Stimulated activated CD4-positive, alpha-beta T cell treated with anti-CD3 and anti-CD28 coated beads, TNF-alpha, amount 100 ng/mL, for 1 hour (primary cell): ENCODE measurements at regions not wholly inside any gene's neighbourhood (a gene's known extent, or its start where the extent isn't known, plus 50 kb on each side); places are given as distances from the start of the nearest gene placed in this dataset.

Experiments used
- DNase-seq, 3 donors: peaks; one replicate each; pipeline ENCODE4 v3.0.0-alpha.2; 2020; ENCODE audit warnings: low read depth in 3 of 3, low spot score in 1 of 3

DNA sequence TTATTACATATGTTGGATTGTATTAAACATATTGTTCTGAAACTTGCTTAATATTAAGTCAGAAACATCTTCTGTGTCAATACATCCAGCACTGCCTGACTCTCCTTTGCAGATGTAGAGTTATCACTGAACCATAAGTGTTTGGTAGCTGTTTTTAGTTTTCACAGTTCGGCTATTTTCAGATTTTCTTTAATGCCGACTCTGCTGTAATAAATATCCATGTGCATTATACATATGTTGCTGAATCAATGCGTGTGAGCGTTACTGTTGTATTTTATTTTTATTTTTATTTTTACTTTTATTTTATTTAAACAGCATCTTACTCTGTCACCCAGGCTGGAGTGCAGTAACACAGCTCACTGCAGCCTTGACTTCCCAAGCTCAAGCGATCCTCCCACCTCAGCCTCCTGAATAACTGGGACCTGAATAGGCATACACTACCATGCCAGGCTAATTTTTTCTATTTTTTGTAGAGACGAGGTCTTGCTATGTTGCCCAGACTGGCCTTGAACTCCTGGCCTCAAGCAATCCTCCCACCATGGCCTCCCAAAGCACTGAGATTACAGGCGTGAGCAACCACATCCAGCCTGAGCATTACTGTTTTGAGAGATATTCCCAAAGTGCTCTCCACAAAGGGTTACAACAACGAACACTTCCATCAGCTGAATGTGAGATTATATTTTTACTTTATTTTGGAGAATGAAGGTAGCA is 50.7 kb upstream of the NOCT start:
- no peak for DNase-seq

GRCh38 chr4:138963412-138963811 is 52.2 kb upstream of the NOCT start:
- DNase-seq, result no peak

DNA sequence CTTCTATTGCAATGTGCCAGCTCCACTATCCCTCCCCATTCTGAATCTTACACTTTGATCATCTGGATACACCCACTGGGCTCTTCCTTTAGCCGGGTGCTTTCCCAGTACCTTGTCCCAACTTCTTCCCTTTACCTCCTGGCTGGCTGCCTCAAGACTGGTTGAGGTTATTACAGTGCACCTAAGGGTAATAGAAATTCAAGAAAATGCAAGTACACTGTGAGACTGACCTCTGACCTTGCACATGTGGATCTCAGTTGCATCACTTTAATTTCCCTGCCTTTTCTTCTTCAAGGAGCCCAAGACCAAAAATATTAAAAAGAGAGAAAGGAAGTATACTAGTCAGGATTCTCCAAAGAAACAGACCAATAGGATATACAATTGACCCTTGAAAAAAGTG is 53.9 kb upstream of the NOCT start:
- DNase-seq, result no peak

- DNase-seq, result no peak
Measured at GRCh38 chr4:138961129-138961528, 54.5 kb upstream of the NOCT start.

DNA sequence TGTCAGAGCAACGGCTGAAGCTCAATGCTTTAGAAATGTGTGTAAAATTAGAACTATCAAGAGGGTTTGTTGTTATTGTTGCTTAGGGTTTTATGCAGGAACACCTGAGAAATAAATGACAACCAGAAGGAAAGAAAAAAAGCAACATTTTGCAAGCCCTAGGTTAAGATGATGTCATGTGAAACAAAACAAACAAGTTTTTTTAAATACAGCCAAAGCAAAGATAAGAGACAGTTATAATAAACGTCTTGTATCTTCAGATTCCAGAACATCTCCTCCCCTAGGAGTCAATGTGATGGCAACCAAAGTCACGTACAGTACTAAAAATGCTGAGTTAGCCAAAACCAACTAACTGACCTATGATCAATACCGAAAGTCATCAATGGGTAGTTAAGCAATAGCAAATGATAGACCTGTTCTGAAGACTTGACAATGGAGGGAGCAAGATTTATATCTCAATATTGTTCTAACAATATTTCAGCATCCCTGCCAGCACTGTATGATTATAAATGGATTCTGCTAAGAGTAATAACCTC is 55.3 kb upstream of the NOCT start:
- no peak for DNase-seq

GRCh38 chr4:138959097-138959815 is 56.3 kb upstream of the NOCT start:
- no peak for DNase-seq

DNA sequence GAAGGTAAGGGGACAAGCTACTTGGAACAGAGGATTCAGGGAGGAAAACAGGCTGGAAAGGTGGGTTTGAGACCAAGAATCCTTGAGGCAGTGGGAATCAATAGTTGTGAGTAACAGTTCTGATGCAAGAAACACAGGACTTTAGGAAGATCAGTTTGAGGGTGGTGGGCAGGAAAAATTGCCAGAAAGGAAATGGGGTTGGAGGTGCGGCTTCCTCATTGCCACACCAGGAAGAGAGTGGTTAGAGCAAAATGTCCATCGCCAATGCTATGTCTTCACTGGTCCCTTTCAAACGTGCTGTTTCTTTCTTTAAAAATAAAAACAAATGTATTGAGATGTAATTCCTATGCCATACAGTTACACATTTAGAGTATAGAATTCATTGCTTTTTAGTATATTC is 57.1 kb upstream of the NOCT start:
- no peak for DNase-seq

DNA sequence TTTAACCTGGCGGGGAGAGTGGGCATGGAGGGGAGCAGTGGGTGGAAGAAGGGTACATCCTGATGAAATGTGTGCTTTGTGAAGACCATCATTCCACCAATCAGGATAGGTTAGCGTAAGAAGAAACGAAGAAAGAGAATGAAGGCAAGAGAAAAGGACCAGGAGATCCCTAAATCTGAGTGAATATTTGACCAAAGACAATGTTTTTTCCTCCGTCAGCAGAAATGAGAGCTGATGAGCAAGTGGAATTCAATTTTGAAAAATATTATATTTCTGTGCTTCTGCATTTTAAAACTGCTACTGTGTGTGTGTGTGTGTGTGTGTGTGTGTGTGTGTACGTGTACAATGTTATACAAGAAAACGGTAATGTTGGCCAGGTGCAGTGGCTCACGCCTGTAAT is 58.3 kb upstream of the NOCT start:
- DNase-seq, result no peak

GRCh38 chr4:138954428-138954827 is 61.2 kb upstream of the NOCT start:
- no peak for DNase-seq

DNA sequence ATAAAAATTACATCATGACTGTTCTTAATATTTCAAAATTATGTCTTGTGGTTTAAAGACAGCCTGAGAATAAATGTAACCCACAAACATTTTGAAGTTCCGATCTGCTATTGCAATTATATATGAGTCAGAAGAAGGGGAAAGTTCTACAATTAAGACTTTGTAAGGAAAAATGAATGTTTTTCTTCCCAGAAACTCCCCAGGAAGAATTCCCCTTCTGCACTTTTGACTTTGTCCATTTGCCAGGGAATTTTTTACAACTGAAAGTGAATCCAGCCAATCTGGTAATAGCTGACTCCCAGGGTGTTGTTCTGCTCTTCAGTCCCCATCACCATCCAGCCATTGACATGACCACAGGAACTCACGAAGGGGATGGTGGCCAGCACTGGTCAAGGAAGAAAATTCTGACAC is 61.6 kb upstream of the NOCT start:
- DNase-seq, result no peak

DNA sequence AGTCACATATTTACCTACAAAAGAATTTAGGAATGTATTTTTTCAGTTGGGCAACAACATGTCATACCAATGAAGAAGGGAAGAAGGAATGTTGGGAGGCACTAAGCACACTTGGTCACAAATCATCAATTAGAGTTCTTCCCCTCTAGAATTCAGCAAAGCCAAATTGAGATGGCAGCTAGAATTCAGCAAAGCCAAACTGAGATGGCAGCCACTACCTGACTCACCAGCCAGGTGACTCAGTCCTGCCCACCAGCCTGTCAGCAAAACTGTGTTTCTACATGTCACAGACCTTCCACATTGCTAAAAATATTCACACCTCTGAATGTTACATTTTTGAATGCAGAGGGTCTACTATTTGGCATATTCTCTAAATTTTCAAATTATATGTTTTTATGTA is 63.2 kb upstream of the NOCT start:
- DNase-seq, result peak in 1 of 3 donors; percentile 3

GRCh38 chr4:138951764-138952163 is 63.8 kb upstream of the NOCT start:
- no peak for DNase-seq

DNA sequence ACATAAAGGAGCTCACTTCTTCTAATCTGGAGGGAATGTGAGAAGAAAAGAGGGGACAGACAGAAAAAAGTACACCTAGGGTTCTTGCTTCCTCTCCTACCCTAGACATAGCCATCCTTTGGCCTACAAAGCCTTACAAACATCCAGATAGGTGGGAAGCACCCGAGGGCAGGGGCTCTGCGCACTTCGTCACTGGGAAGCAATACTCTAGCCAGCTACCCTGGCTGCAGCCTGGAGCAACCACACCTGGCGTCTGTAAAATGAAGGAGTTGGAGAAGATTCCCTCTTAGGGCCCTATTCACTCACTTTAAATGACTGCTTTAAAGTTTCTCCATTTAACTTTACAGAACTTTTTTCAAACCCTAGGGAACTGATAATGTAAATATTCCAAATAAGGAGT is 65.7 kb upstream of the NOCT start:
- DNase-seq, result no peak

GRCh38 chr4:138948918-138949317 is 66.7 kb upstream of the NOCT start:
- no peak for DNase-seq

DNA sequence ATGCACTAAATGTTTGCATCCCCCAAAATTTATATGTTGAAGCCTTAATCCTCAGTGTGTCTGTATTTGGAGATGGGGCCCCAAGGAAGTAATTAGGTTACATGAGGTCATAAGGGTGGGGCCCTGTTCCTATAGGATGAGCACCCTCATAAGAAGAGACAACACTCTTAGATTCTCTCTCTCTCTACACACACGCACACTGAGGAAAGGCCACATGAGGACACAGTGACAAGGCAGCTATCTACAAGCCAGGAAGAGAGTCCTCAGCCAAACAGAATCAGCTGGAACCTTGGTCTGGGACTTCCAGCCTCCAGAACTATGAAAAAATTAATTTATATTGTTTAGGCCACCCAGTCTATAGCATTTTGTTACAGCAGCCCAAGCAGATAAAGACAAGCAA is 69.3 kb upstream of the NOCT start:
- no peak for DNase-seq

GRCh38 chr4:138945840-138946239 is 69.7 kb upstream of the NOCT start:
- no peak for DNase-seq

DNA sequence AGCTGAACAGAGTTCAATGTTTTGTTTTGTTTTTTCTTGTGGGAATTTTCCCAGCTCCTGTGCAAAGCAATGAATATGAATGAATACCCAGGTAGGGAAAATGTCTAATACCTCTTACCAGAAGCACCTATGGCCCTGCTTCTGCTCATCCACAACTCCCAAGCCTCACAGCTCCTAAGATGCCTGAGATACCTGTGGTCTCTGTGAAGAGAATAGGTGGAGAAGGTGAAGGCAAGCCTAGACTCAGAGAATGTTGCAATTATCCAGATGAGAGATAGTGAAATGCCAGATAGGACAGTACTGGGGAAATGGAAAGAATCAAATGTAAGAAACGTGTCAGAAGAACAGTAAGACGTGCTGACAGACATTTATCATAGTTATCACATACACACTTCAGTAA is 70.2 kb upstream of the NOCT start:
- no peak for DNase-seq

GRCh38 chr4:138943893-138944292 is 71.7 kb upstream of the NOCT start:
- no peak for DNase-seq

GRCh38 chr4:138941037-138941436 is 74.5 kb upstream of the NOCT start:
- DNase-seq, result no peak

DNA sequence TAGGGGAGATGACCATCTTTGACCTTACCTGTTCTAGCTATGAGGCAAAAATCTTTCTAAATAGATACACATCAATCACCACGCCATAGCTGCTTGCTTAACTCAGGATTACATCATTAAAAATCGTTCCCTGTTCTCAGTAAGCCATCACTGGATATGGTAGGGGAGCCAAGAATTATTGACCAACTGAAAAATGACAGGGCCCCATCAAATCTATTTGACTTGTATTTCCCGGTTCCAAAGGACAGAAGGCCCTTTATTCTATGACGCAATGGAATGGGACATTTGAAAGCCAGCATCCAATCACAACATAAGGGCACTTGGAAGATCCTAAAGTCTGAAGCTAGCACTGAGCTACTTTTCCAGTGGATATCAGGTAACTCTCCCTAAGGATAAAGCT is 75.6 kb upstream of the NOCT start:
- no peak for DNase-seq

- DNase-seq, result no peak
Measured at GRCh38 chr4:138938366-138938690, 77.3 kb upstream of the NOCT start.

- DNase-seq, result no peak
Measured at GRCh38 chr4:138935135-138935807, 80.3 kb upstream of the NOCT start.
